ENCODE measurements at regions not wholly inside any gene's neighbourhood (a gene's known extent, or its start where the extent isn't known, plus 50 kb on each side); places are given as distances from the start of the nearest gene placed in this dataset.

GRCh38 chr5:92916036-92916435 lies 665.0 kb downstream of the NR2F1-AS1 start:
- TF ChIP-seq CTCF (IDR thresholded peaks at IDR 0.05), result peak in 2 of 6 experiments; percentile 18 to 33
- no peak for TF ChIP-seq POLR2A (IDR thresholded peaks at IDR 0.05)
- no peaks in the 10 kb centered on the region for H3K4me1 ChIP-seq
- no peak for DNase-seq
- 57 to 61% methylated on average over 3 of the region's 3 CpGs for WGBS, 2 donors
- no peaks in the 10 kb centered on the region for H3K27me3 ChIP-seq
- no peaks in the 10 kb centered on the region for H3K36me3 ChIP-seq
- no peak overlapping the region for H3K27ac ChIP-seq
- H3K9me3 ChIP-seq, result no peaks in the 10 kb centered on the region
- intact Hi-C loops (cut with DNase I), result no loop called here
- no peak overlapping the region for H3K4me3 ChIP-seq (replicated peaks in 1 of 3)

DNA sequence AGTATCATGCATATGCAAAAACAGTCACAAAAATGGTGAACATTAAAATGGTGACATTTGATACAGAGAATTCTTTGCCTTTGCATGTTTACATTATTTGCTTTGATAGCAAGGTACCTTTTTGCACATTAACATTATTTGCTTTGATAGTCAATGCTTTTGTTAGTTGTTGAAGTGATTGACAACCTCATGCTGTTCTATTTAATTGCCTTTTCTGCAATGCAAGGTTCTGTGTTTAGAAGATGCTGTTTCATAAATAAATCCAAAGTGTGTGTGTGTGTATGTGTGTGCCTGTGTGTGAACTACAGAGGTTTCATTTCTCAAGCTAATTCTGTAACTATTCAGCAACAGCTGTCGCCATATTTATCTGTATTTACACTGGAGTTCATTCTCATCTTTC lies 668.7 kb downstream of the NR2F1-AS1 start:
- no peak for DNase-seq
- WGBS, 2 donors, result 93 to 96% methylated on average over 1 of the region's 1 CpG
- TF ChIP-seq CTCF (IDR thresholded peaks at IDR 0.05) (no peak), POLR2A (IDR thresholded peaks at IDR 0.05) (no peak)
- Histone ChIP-seq H3K4me1 (no peaks in the 10 kb centered on the region), H3K4me3 (replicated peaks in 1 of 3) (no peak overlapping the region), H3K9me3 (no peaks in the 10 kb centered on the region), H3K27me3 (no peaks in the 10 kb centered on the region), H3K27ac (no peak overlapping the region), H3K36me3 (no peaks in the 10 kb centered on the region)
- intact Hi-C loops (cut with DNase I), result no loop called here

DNA sequence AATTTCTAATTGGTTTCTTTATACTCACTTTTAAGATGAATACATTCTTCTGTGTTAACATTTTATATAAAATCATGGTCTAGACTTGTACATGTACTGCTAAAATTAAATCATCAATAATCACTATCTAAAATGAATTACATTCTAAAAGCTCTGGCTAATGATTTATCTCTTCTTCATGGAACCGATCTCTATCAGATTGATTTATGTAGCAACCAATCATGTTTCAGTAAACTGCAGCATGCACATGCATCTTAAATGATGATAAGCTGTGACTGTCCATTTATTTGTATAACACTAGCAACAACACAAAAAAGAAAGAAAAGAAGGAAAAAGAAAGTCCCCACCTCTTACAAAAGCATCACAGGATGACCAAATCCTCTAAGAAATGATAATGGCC lies 669.2 kb downstream of the NR2F1-AS1 start:
- no peak for TF ChIP-seq CTCF (IDR thresholded peaks at IDR 0.05)
- TF ChIP-seq POLR2A (IDR thresholded peaks at IDR 0.05), result no peak
- WGBS, 2 donors, result 91 to 94% methylated on average over 1 of the region's 1 CpG
- H3K4me3 ChIP-seq (replicated peaks in 1 of 3), result no peak overlapping the region
- H3K36me3 ChIP-seq, result no peaks in the 10 kb centered on the region
- no peaks in the 10 kb centered on the region for H3K4me1 ChIP-seq
- no peaks in the 10 kb centered on the region for H3K9me3 ChIP-seq
- H3K27ac ChIP-seq, result no peak overlapping the region
- no peaks in the 10 kb centered on the region for H3K27me3 ChIP-seq
- DNase-seq, result no peak
- intact Hi-C loops (cut with DNase I), result no loop called here

GRCh38 chr5:92911293-92911692 lies 669.7 kb downstream of the NR2F1-AS1 start:
- Histone ChIP-seq H3K9me3 (no peaks in the 10 kb centered on the region), H3K4me3 (replicated peaks in 1 of 3) (no peak overlapping the region), H3K27ac (no peak overlapping the region), H3K27me3 (no peaks in the 10 kb centered on the region), H3K4me1 (no peaks in the 10 kb centered on the region), H3K36me3 (no peaks in the 10 kb centered on the region)
- TF ChIP-seq POLR2A (IDR thresholded peaks at IDR 0.05), result no peak
- no peak for TF ChIP-seq CTCF (IDR thresholded peaks at IDR 0.05)
- no peak for DNase-seq
- intact Hi-C loops (cut with DNase I), result no loop called here

- intact Hi-C loops (cut with DNase I), result no loop called here
- TF ChIP-seq POLR2A (IDR thresholded peaks at IDR 0.05), result no peak
- peak in 2 of 6 experiments; percentile 41 to 43 for TF ChIP-seq CTCF (IDR thresholded peaks at IDR 0.05)
These were observed 671.4 kb downstream of the NR2F1-AS1 start for GRCh38 chr5:92909602-92909962.

More at GRCh38 chr5:92909602-92909962, 671.4 kb downstream of the NR2F1-AS1 start:
- WGBS, 2 donors, result 50 to 66% methylated on average over 6 of the region's 6 CpGs
- no peaks in the 10 kb centered on the region for H3K27me3 ChIP-seq
- no peak overlapping the region for H3K27ac ChIP-seq
- H3K4me3 ChIP-seq (replicated peaks in 1 of 3), result no peak overlapping the region
- peak; percentile 6 for DNase-seq
- H3K36me3 ChIP-seq, result no peaks in the 10 kb centered on the region
- H3K9me3 ChIP-seq, result no peaks in the 10 kb centered on the region
- no peaks in the 10 kb centered on the region for H3K4me1 ChIP-seq

Data from thyroid gland (tissue), 4 donors.